ENCODE measurements at regions not wholly inside any gene's neighbourhood (a gene's known extent, or its start where the extent isn't known, plus 50 kb on each side); places are given as distances from the start of the nearest gene placed in this dataset.

- DNase-seq, result peak in 1 of 14 donors; percentile 15
Observed at GRCh38 chr3:40996382-40996781, 202.9 kb upstream of the CTNNB1 start.

GRCh38 chr3:40996827-40997710 lies 202.2 kb upstream of the CTNNB1 start:
- DNase-seq, result no peak

GRCh38 chr3:40997711-40998519 lies 201.4 kb upstream of the CTNNB1 start:
- DNase-seq, result peak in 1 of 14 donors; percentile 4

GRCh38 chr3:40999682-41000081 lies 199.6 kb upstream of the CTNNB1 start:
- DNase-seq, result no peak

GRCh38 chr3:41000471-41000870 lies 198.8 kb upstream of the CTNNB1 start:
- DNase-seq, result peak in 1 of 14 donors; percentile 29

GRCh38 chr3:41001556-41001955 lies 197.7 kb upstream of the CTNNB1 start:
- no peak for DNase-seq

GRCh38 chr3:41002104-41002503 lies 197.2 kb upstream of the CTNNB1 start:
- no peak for DNase-seq

GRCh38 chr3:41007399-41007798 lies 191.9 kb upstream of the CTNNB1 start:
- no peak for DNase-seq

- DNase-seq, result no peak
Observed at GRCh38 chr3:41011854-41012253, 187.5 kb upstream of the CTNNB1 start.

GRCh38 chr3:41018855-41019254 lies 180.4 kb upstream of the CTNNB1 start:
- DNase-seq, result no peak

- DNase-seq, result no peak
Observed at GRCh38 chr3:41024031-41024836, 175.1 kb upstream of the CTNNB1 start.

GRCh38 chr3:41026394-41027177 lies 172.7 kb upstream of the CTNNB1 start:
- peak in 6 of 14 donors; percentile 9 to 36 (median 24) for DNase-seq

GRCh38 chr3:41029356-41029755 lies 169.9 kb upstream of the CTNNB1 start:
- DNase-seq, result peak in 1 of 14 donors; percentile 47

GRCh38 chr3:41030220-41030619 lies 169.1 kb upstream of the CTNNB1 start:
- no peak for DNase-seq

- DNase-seq, result no peak
Observed at GRCh38 chr3:41031401-41031800, 167.9 kb upstream of the CTNNB1 start.

GRCh38 chr3:41033956-41034519 lies 165.3 kb upstream of the CTNNB1 start:
- DNase-seq, result no peak

GRCh38 chr3:41035456-41036022 lies 163.8 kb upstream of the CTNNB1 start:
- peak in 1 of 14 donors; percentile 71 for DNase-seq

- DNase-seq, result no peak
Observed at GRCh38 chr3:41037651-41038334, 161.5 kb upstream of the CTNNB1 start.

GRCh38 chr3:41040256-41040655 lies 159.0 kb upstream of the CTNNB1 start:
- DNase-seq, result no peak

GRCh38 chr3:41041462-41041861 lies 157.8 kb upstream of the CTNNB1 start:
- DNase-seq, result no peak
